PC-9 (cell line): ENCODE measurements at regions not wholly inside any gene's neighbourhood (a gene's known extent, or its start where the extent isn't known, plus 50 kb on each side); places are given as distances from the start of the nearest gene placed in this dataset.

ENCODE experiments used
- BruUV-seq: library from RNA; stranded (reverse); fragments of 400-500 nt; replicated peaks from 2 replicates; lab custom pipeline; 2021; lab: Mats Ljungman, UMichigan
- CTCF ChIA-PET: fragments of 300-600 bp; sonication (Branson Sonifier 250); formaldehyde crosslinking; loops from one replicate; lab custom pipeline; 2022; ENCODE audit warnings: antibody characterized with exemption; lab: Charles Lee
- POLR2A ChIA-PET: fragments of 300-600 bp; sonication (Branson Sonifier 250); formaldehyde crosslinking; loops from one replicate; lab custom pipeline; 2022; ENCODE audit warnings: antibody characterized with exemption; ENCODE audit not compliant: unreplicated experiment; lab: Charles Lee
- DNase-seq, 2 experiments: peaks; one replicate each; pipeline versions ENCODE4 v3.0.0 to v3.0.0-alpha.2; 2015 to 2022; ENCODE audit warnings: mixed read lengths in 1 of 2
- H2AFZ ChIP-seq: fragments of 200-600 bp; sonication (generic); 2 replicates; pipeline ENCODE4 v1.8.1; 2017; ENCODE audit warnings: antibody characterized with exemption
- H3F3A ChIP-seq: fragments of 200-600 bp; sonication (generic); 2 replicates; pipeline ENCODE4 v1.8.1; 2017; ENCODE audit warnings: antibody characterized with exemption, mild to moderate bottlenecking, low read depth; ENCODE audit not compliant: insufficient read depth
- H3K27ac ChIP-seq: fragments of 200-600 bp; sonication (generic); 2 replicates; pipeline ENCODE4 v1.6.1; 2016; ENCODE audit warnings: mixed run types
- H3K27me3 ChIP-seq: fragments of 200-600 bp; sonication (generic); 2 replicates; pipeline ENCODE4 v1.6.1; 2016; ENCODE audit warnings: low read depth, mixed run types; ENCODE audit not compliant: insufficient read depth
- H3K36me3 ChIP-seq: fragments of 200-600 bp; sonication (generic); 2 replicates; pipeline ENCODE4 v1.6.1; 2016; ENCODE audit warnings: low read depth, mixed run types
- H3K4me1 ChIP-seq: fragments of 200-600 bp; sonication (generic); replicated peaks from 2 replicates; pipeline ENCODE4 v1.6.1; 2016; ENCODE audit warnings: mixed run types; ENCODE audit not compliant: insufficient read depth
- H3K4me2 ChIP-seq: fragments of 200-600 bp; sonication (generic); 2 replicates; pipeline ENCODE4 v1.6.1; 2017; ENCODE audit warnings: mixed run types
- H3K4me3 ChIP-seq: fragments of 200-600 bp; sonication (generic); 2 replicates; pipeline ENCODE4 v1.6.1; 2016; ENCODE audit warnings: mixed run types
- H3K79me2 ChIP-seq: fragments of 200-600 bp; sonication (generic); 2 replicates; pipeline ENCODE4 v1.6.1; 2017; ENCODE audit warnings: low read depth, mixed run types
- H3K9me2 ChIP-seq: fragments of 200-600 bp; sonication (generic); 2 replicates; pipeline ENCODE4 v1.8.1; 2017; ENCODE audit warnings: mild to moderate bottlenecking; ENCODE audit not compliant: insufficient read depth
- H3K9me3 ChIP-seq: fragments of 200-600 bp; sonication (generic); 2 replicates; pipeline ENCODE4 v1.8.1; 2016; ENCODE audit warnings: low read depth; ENCODE audit not compliant: insufficient read depth
- H4K20me1 ChIP-seq: fragments of 200-600 bp; sonication (generic); 2 replicates; pipeline ENCODE4 v1.8.1; 2017; ENCODE audit not compliant: insufficient read depth
- CTCF ChIP-seq: fragments of 200-600 bp; sonication (generic); conservative IDR thresholded peaks from 2 replicates; pipeline ENCODE4 v1.6.1; 2017; ENCODE audit warnings: mixed run types, antibody characterized with exemption, mild to moderate bottlenecking, moderate library complexity
- EZH2 ChIP-seq: fragments of 200-600 bp; sonication (generic); IDR thresholded peaks from 2 replicates; pipeline ENCODE4 v1.8.0; 2017; ENCODE audit warnings: antibody characterized with exemption, low read depth
- intact Hi-C: fragments of 100-400 bp; cut with micrococcal nuclease; formaldehyde crosslinking; loops from one replicate; pipeline ENCODE4 v1.10.0; 2022; ENCODE audit not compliant: unreplicated experiment

DNA sequence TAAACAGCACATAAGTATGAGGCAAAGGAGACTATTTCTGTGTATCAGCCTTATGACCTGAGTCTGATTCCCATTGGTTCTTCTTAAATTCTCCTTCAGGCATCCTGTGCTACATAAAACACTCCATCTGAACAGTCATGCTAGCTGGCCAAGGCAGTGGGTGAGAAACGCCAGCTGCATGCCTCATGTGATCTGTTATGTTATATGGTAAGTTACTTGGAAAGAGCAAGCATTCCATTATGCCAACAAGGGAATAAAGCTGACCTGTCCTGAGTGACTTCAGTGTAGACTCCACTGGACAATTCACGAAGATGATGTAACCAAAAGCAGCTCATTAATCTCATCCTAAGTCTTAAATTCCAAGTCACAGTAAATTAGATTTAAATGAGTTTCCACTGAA, 216.5 kb upstream of the FN1 start:
- no TSS peak for BruUV-seq
- Histone ChIP-seq H3K9me2 (no peaks in the 10 kb centered on the region), H3K36me3 (no peaks in the 10 kb centered on the region), H3K27ac (no peak overlapping the region), H3K27me3 (no peaks in the 10 kb centered on the region), H3K9me3 (0 out of 2 replicates have a peak, but pooled peaks cover 3% of the 10 kb centered on the region), H2AFZ (no peak overlapping the region), H3F3A (no peaks in the 10 kb centered on the region), H4K20me1 (no peaks in the 10 kb centered on the region), H3K4me2 (no peak overlapping the region), H3K4me3 (no peak overlapping the region), H3K79me2 (no peaks in the 10 kb centered on the region), H3K4me1 (no peaks in the 10 kb centered on the region)
- no peak for DNase-seq
- ChIA-PET POLR2A (interaction anchor here (0.6 kb wide), 1 partner anchor 414 kb away, joined by 3 read pairs; no protein-coding TSS in a partner anchor), CTCF (no interaction called here)
- TF ChIP-seq CTCF (no peak), EZH2 (no peak)
- intact Hi-C loops: no loop called here

DNA sequence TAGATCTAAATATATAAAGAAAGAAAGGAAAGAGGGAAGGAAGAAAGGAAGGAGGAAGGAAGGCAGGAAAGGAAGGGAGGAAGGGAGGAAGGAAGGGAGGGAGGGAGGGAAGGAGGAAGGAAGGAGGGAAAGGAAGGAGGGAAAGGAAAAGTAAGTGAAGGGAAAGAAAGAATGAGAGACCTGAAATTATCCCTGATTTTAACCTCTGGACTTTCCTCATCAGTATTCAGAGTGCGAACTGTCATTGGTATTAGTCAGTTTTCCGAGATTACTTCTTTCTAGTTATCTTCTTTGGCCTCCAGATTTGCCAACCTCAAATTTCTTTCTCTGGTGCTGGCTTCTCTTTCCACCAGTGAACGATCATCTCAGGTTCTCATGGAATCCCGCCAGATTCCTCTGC, 215.5 kb upstream of the FN1 start:
- Histone ChIP-seq H4K20me1 (no peaks in the 10 kb centered on the region), H3F3A (no peaks in the 10 kb centered on the region), H3K4me2 (no peak overlapping the region), H3K9me3 (0 out of 2 replicates have a peak, but pooled peaks cover 3% of the 10 kb centered on the region), H3K36me3 (no peaks in the 10 kb centered on the region), H2AFZ (0 out of 2 replicates have a peak overlapping the region, but pooled peaks have one; percentile 1), H3K27ac (no peak overlapping the region), H3K79me2 (no peaks in the 10 kb centered on the region), H3K4me3 (no peak overlapping the region), H3K9me2 (no peaks in the 10 kb centered on the region), H3K27me3 (no peaks in the 10 kb centered on the region), H3K4me1 (no peaks in the 10 kb centered on the region)
- ChIA-PET CTCF (no interaction called here), POLR2A (no interaction called here)
- DNase-seq: no peak
- intact Hi-C loops: no loop called here
- TF ChIP-seq EZH2: no peak
- TF ChIP-seq CTCF: no peak
- no TSS peak for BruUV-seq

- H3K4me3 ChIP-seq: no peak overlapping the region
- H3K36me3 ChIP-seq: no peaks in the 10 kb centered on the region
- intact Hi-C loops: no loop called here
- H3K79me2 ChIP-seq: no peaks in the 10 kb centered on the region
- no peaks in the 10 kb centered on the region for H3K9me2 ChIP-seq
- POLR2A ChIA-PET: no interaction called here
- peaks cover under 1% of the 10 kb centered on the region; the same call in 1 of the 2 replicates for H3K9me3 ChIP-seq
- CTCF ChIA-PET: no interaction called here
- H2AFZ ChIP-seq: no peak overlapping the region
- no peaks in the 10 kb centered on the region for H4K20me1 ChIP-seq
- no peaks in the 10 kb centered on the region for H3F3A ChIP-seq
- TF ChIP-seq EZH2 (no peak), CTCF (no peak)
- H3K4me2 ChIP-seq: no peak overlapping the region
- H3K27me3 ChIP-seq: no peaks in the 10 kb centered on the region
- no peak for DNase-seq
- no peak overlapping the region for H3K27ac ChIP-seq
- H3K4me1 ChIP-seq: no peaks in the 10 kb centered on the region
- BruUV-seq: no TSS peak
These were observed 208.5 kb upstream of the FN1 start for GRCh38 chr2:215644233-215644897.
